H1 (cell line): ENCODE measurements at regions not wholly inside any gene's neighbourhood (a gene's known extent, or its start where the extent isn't known, plus 50 kb on each side); places are given as distances from the start of the nearest gene placed in this dataset.

Source experiments
- CTCF ChIA-PET: fragments of 300-600 bp; sonication (Branson Sonifier 250); formaldehyde crosslinking; loops from one replicate; lab custom pipeline; 2021; ENCODE audit not compliant: partially characterized antibody; lab: Charles Lee
- POLR2A ChIA-PET: fragments of 300-600 bp; sonication (Branson Sonifier 250); formaldehyde crosslinking; loops from one replicate; lab custom pipeline; 2021; ENCODE audit warnings: inconsistent platforms; ENCODE audit not compliant: partially characterized antibody; lab: Charles Lee
- DNase-seq, 2 experiments: peaks; one replicate each; pipeline versions ENCODE4 v3.0.0 to v3.0.0-alpha.2; 2010 to 2022; ENCODE audit warnings: low spot score in 2 of 2, low read depth in 1 of 2, mixed read lengths in 1 of 2
- FAIRE-seq: peaks from 2 replicates; lab custom pipeline; 2011; peaks lifted over from hg19 to GRCh38; lab: Jason Lieb, UNC
- H2AFZ ChIP-seq: 2 replicates; pipeline ENCODE4 v1.8.1; 2012; ENCODE audit warnings: low read length, inconsistent platforms
- H2AK5ac ChIP-seq: 2 replicates; pipeline ENCODE4 v1.6.1; 2013; ENCODE audit warnings: low read depth, low read length
- H2BK120ac ChIP-seq: replicated peaks from 2 replicates; pipeline ENCODE3; 2013; ENCODE audit warnings: low read depth, low read length, inconsistent platforms
- H2BK12ac ChIP-seq: 2 replicates; pipeline ENCODE4 v1.6.1; 2013; ENCODE audit warnings: low read depth, low read length
- H2BK15ac ChIP-seq: 2 replicates; pipeline ENCODE4 v1.6.1; 2013; ENCODE audit warnings: low read length
- H2BK20ac ChIP-seq: 2 replicates; pipeline ENCODE4 v1.6.1; 2013; ENCODE audit warnings: low read length
- H2BK5ac ChIP-seq: 2 replicates; pipeline ENCODE4 v1.6.1; 2013; ENCODE audit warnings: low read depth, low read length
- H3K14ac ChIP-seq: 2 replicates; pipeline ENCODE4 v1.6.1; 2013; ENCODE audit warnings: inconsistent platforms; ENCODE audit not compliant: insufficient read length
- H3K18ac ChIP-seq: 2 replicates; pipeline ENCODE4 v1.6.1; 2013; ENCODE audit warnings: low read length; ENCODE audit errors: extremely low read depth
- H3K23ac ChIP-seq: 2 replicates; pipeline ENCODE4 v1.6.1; 2013; ENCODE audit warnings: inconsistent platforms; ENCODE audit not compliant: insufficient read length
- H3K23me2 ChIP-seq: 2 replicates; pipeline ENCODE4 v1.6.1; 2013; ENCODE audit warnings: low read depth, low read length
- H3K27ac ChIP-seq: 2 replicates; pipeline ENCODE4 v1.6.1; 2011; ENCODE audit warnings: low read depth, low read length, inconsistent platforms
- H3K27me3 ChIP-seq, 4 experiments: replicated peaks in 1 of 4; 1 replicate in 1 of 4; 2 replicates in 3 of 4; pipeline versions ENCODE4 v1.6.1 to v1.8.1; 2011 to 2013; ENCODE audit warnings: low read length in 3 of 4, mild to moderate bottlenecking in 3 of 4, inconsistent platforms in 2 of 4, mixed read lengths in 2 of 4, moderate library complexity in 1 of 4; ENCODE audit not compliant: control insufficient read depth in 3 of 4, insufficient read depth in 3 of 4; ENCODE audit errors: extremely low read depth in 1 of 4
- H3K36me3 ChIP-seq, 4 experiments: 2 replicates each; pipeline versions ENCODE4 v1.6.1 to v1.8.1; 2011 to 2013; ENCODE audit warnings: mild to moderate bottlenecking in 4 of 4, low read length in 3 of 4, moderate library complexity in 2 of 4, control low read depth in 1 of 4, inconsistent platforms in 1 of 4; ENCODE audit not compliant: insufficient read depth in 4 of 4, control insufficient read depth in 2 of 4
- H3K4ac ChIP-seq: replicated peaks from 2 replicates; pipeline ENCODE3; 2013; ENCODE audit warnings: low read length, low read depth, mixed read lengths, inconsistent platforms; ENCODE audit not compliant: insufficient read length
- H3K4me1 ChIP-seq, 4 experiments: replicated peaks in 1 of 4; 1 replicate in 1 of 4; 2 replicates in 3 of 4; pipeline versions ENCODE4 v1.6.1 to v1.8.1; 2011 to 2013; ENCODE audit warnings: low read length in 3 of 4, inconsistent platforms in 2 of 4, mixed read lengths in 1 of 4; ENCODE audit not compliant: insufficient read depth in 4 of 4, control insufficient read depth in 3 of 4
- H3K4me2 ChIP-seq, 2 experiments: 2 replicates each; pipeline versions ENCODE4 v1.6.1 to v1.8.1; 2011 to 2013; ENCODE audit warnings: low read depth in 2 of 2, low read length in 2 of 2, control low read depth in 1 of 2, inconsistent platforms in 1 of 2, mild to moderate bottlenecking in 1 of 2; ENCODE audit not compliant: insufficient read depth in 1 of 2
- H3K4me3 ChIP-seq, 4 experiments: fragments of 200-600, 300-600 bp in 1 of 4; sonication (generic), shearing (Covaris generic), sonication (Bioruptor Twin) in 1 of 4; 2 replicates each; pipeline versions ENCODE4 v1.5.1 to v1.8.1; 2011 to 2016; ENCODE audit warnings: low read length in 4 of 4, low read depth in 3 of 4, control low read depth in 2 of 4, inconsistent platforms in 2 of 4, mild to moderate bottlenecking in 2 of 4, mixed read lengths in 1 of 4, moderate library complexity in 1 of 4; ENCODE audit not compliant: insufficient read depth in 2 of 4; ENCODE audit errors: extremely low read depth in 1 of 4
- H3K56ac ChIP-seq: replicated peaks from 2 replicates; pipeline ENCODE3; 2013; ENCODE audit warnings: low read depth, mild to moderate bottlenecking, mixed read lengths, low read length, inconsistent platforms; ENCODE audit not compliant: insufficient read length
- H3K79me1 ChIP-seq: 2 replicates; pipeline ENCODE4 v1.6.1; 2013; ENCODE audit warnings: low read depth, low read length, control low read depth
- H3K79me2 ChIP-seq, 2 experiments: 2 replicates each; pipeline versions ENCODE4 v1.6.1 to v1.8.1; 2012 to 2013; ENCODE audit warnings: low read length in 2 of 2, mild to moderate bottlenecking in 2 of 2, inconsistent platforms in 1 of 2; ENCODE audit not compliant: insufficient read depth in 2 of 2, control insufficient read depth in 1 of 2
- H3K9ac ChIP-seq, 4 experiments: replicated peaks in 1 of 4; 1 replicate in 1 of 4; 2 replicates in 3 of 4; pipeline versions ENCODE4 v1.6.1 to v1.8.1; 2011 to 2013; ENCODE audit warnings: low read depth in 3 of 4, low read length in 3 of 4, control low read depth in 2 of 4, mild to moderate bottlenecking in 2 of 4, moderate library complexity in 2 of 4, inconsistent platforms in 1 of 4; ENCODE audit errors: extremely low read depth in 1 of 4
- H3K9me3 ChIP-seq, 2 experiments: 2 replicates each; pipeline versions ENCODE4 v1.6.1 to v1.8.1; 2012 to 2013; ENCODE audit warnings: mild to moderate bottlenecking in 2 of 2, moderate library complexity in 2 of 2, control low read depth in 1 of 2, inconsistent platforms in 1 of 2, low read depth in 1 of 2, low read length in 1 of 2, mixed read lengths in 1 of 2; ENCODE audit not compliant: insufficient read depth in 2 of 2
- H4K20me1 ChIP-seq, 2 experiments: replicated peaks in 1 of 2; 2 replicates each; pipeline versions ENCODE3 to v1.8.1; 2011 to 2013; ENCODE audit warnings: inconsistent platforms in 2 of 2, low read length in 2 of 2, mild to moderate bottlenecking in 1 of 2; ENCODE audit not compliant: insufficient read depth in 2 of 2, control insufficient read depth in 1 of 2
- H4K5ac ChIP-seq: 2 replicates; pipeline ENCODE4 v1.6.1; 2013; ENCODE audit warnings: low read length, low read depth, mixed read lengths, inconsistent platforms; ENCODE audit not compliant: insufficient read length
- H4K8ac ChIP-seq: 2 replicates; pipeline ENCODE4 v1.8.0; 2013; ENCODE audit warnings: mild to moderate bottlenecking, moderate library complexity, low read length, inconsistent platforms; ENCODE audit not compliant: insufficient read depth; ENCODE audit errors: extremely low read depth
- H4K91ac ChIP-seq: replicated peaks from 2 replicates; pipeline ENCODE3; 2013; ENCODE audit warnings: low read length, mixed read lengths, inconsistent platforms; ENCODE audit not compliant: insufficient read length
- ATF3 ChIP-seq: IDR thresholded peaks from 2 replicates; pipeline ENCODE4 v1.6.1; 2011; ENCODE audit warnings: low read depth, mild to moderate bottlenecking, low read length; ENCODE audit not compliant: insufficient read depth
- BCL11A ChIP-seq, 2 experiments: IDR thresholded peaks; one replicate each; pipeline ENCODE4 v1.6.1; 2011; ENCODE audit warnings: low read depth in 2 of 2, low read length in 2 of 2, mild to moderate bottlenecking in 2 of 2
- CHD1 ChIP-seq: IDR thresholded peaks from 2 replicates; pipeline ENCODE4 v1.6.1; 2012; ENCODE audit warnings: low read depth, low read length, improper control_type of control experiment
- POLR2A ChIP-seq, 2 experiments: IDR thresholded peaks; 1 replicate in 1 of 2; 2 replicates in 1 of 2; pipeline ENCODE4 v1.6.1; 2011; ENCODE audit warnings: low read depth in 2 of 2, low read length in 2 of 2, mild to moderate bottlenecking in 2 of 2; ENCODE audit errors: control extremely low read depth in 1 of 2
- POLR2AphosphoS5 ChIP-seq: IDR thresholded peaks from 2 replicates; pipeline ENCODE4 v1.6.1; 2011; ENCODE audit warnings: low read depth, low read length
- USF2 ChIP-seq: IDR thresholded peaks from 2 replicates; pipeline ENCODE4 v1.6.1; 2011; ENCODE audit warnings: low read length, improper control_type of control experiment
- WGBS, 2 experiments: shearing (Covaris generic) in 1 of 2; methylation state at CpG; one replicate each; pipeline versions ENCODE4 v1.1.6 to v1.1.7; 2013 to 2015; ENCODE audit warnings: low lambda C conversion rate in 2 of 2, mixed read lengths in 2 of 2, inconsistent platforms in 1 of 2, low coverage in 1 of 2, missing lambda C conversion rate in 1 of 2; ENCODE audit not compliant: insufficient replicate concordance in 2 of 2, insufficient coverage in 1 of 2, insufficient read length in 1 of 2; ENCODE audit errors: extremely low coverage in 1 of 2, missing lambda C conversion rate in 1 of 2; 5-methylcytosine and 5-hydroxymethylcytosine counted together

GRCh38 chr3:147297761-147298350 is 108.5 kb downstream of the ZIC4 start:
- ChIA-PET POLR2A (no interaction called here), CTCF (no interaction called here)
- Histone ChIP-seq H3K4me2 (no peak overlapping the region), H4K91ac (no peak overlapping the region), H3K79me1 (no peaks in the 10 kb centered on the region), H3K56ac (no peak overlapping the region), H3K27ac (no peak overlapping the region), H2BK15ac (no peak overlapping the region), H4K5ac (no peak overlapping the region), H3K36me3 (no peaks in the 10 kb centered on the region), H3K27me3 (no peaks in the 10 kb centered on the region), H2AK5ac (no peak overlapping the region), H3K4me3 (no peak overlapping the region), H2BK12ac (no peak overlapping the region), H4K8ac (no peak overlapping the region), H3K23ac (no peak overlapping the region), H3K14ac (no peak overlapping the region), H3K18ac (no peak overlapping the region), H3K79me2 (no peaks in the 10 kb centered on the region), H2BK120ac (no peak overlapping the region), H3K9me3 (no peaks in the 10 kb centered on the region), H3K23me2 (no peaks in the 10 kb centered on the region), H3K9ac (no peak overlapping the region), H2AFZ (no peak overlapping the region), H3K4me1 (peaks cover 0 to 6% (median 2%) of the 10 kb centered on the region in 4 experiments; a peak in 2 of 7 replicates), H4K20me1 (no peaks in the 10 kb centered on the region), H3K4ac (no peak overlapping the region), H2BK5ac (no peak overlapping the region), H2BK20ac (no peak overlapping the region)
- 87% methylated on average over 6 of the region's 6 CpGs; no CpG with 5 or more reads in 1 of the 2 experiments for WGBS, 2 experiments
- TF ChIP-seq ATF3 (no peak), POLR2A (IDR thresholded peaks at IDR 0.05; ENCODE audit: control extremely low read depth in 1 of 2, low read depth in 2 of 2, low read length in 2 of 2) (no peak), USF2 (no peak), BCL11A (IDR thresholded peaks at IDR 0.05; ENCODE audit: low read depth in 2 of 2, low read length in 2 of 2) (no peak), POLR2AphosphoS5 (no peak), CHD1 (no peak)
- DNase-seq (no peak), FAIRE-seq (no peak)
